Sigmoid colon (tissue), 4 donors: ENCODE measurements at regions not wholly inside any gene's neighbourhood (a gene's known extent, or its start where the extent isn't known, plus 50 kb on each side); places are given as distances from the start of the nearest gene placed in this dataset.

Source experiments
- CTCF ChIP-seq, 4 experiments: fragments of 450-650 bp in 3 of 4; fragments of 200-600 bp in 1 of 4; IDR thresholded peaks; one replicate each; pipeline ENCODE4 v1.5.1; 2016 to 2019; ENCODE audit warnings: antibody characterized with exemption in 4 of 4, mild to moderate bottlenecking in 3 of 4, moderate library complexity in 2 of 4
- EP300 ChIP-seq, 4 donors: sonication (generic); formaldehyde crosslinking; IDR thresholded peaks; one replicate each; pipeline ENCODE4 v1.6.1; 2017; ENCODE audit warnings: antibody characterized with exemption in 4 of 4
- POLR2A ChIP-seq, 2 donors: fragments of 450-650 bp; IDR thresholded peaks; one replicate each; pipeline ENCODE4 v1.6.1; 2016; ENCODE audit warnings: antibody characterized with exemption in 2 of 2, mild to moderate bottlenecking in 2 of 2, moderate library complexity in 2 of 2
- POLR2AphosphoS5 ChIP-seq, 4 donors: sonication (generic); formaldehyde crosslinking; IDR thresholded peaks; one replicate each; pipeline ENCODE4 v1.6.1; 2017; ENCODE audit warnings: antibody characterized with exemption in 4 of 4

DNA sequence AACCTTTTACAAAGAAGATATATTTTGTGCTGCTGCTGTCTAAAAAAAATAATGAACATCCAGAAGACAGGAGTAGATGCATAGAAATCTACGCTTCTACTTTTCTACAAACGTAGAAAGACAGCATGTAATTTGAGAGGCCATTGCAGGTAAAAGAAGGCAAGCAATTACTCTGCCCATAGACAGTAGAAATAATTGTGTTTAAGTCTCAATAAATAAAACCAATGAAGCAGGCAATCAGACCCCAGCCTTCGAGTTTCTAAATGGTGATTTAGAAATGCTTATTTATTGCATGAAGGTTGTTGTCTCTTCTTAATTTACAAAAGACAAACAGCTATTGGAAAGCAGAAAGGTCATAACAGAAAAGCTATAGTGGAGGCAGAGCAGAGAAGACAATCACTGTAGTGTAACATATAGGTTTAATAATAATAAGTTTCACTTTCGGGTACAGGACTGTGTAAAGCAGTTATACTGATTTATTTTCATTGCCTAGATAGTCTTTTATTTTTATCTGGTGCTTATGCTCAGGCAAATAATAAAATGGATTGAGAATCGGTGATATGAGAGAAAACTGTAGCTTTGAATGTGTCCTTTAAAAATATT is 123.0 kb upstream of the TACR3 start:
- TF ChIP-seq POLR2AphosphoS5 (IDR thresholded peaks at IDR 0.05) (no peak), CTCF (IDR thresholded peaks at IDR 0.05) (no peak), POLR2A (IDR thresholded peaks at IDR 0.05) (no peak), EP300 (IDR thresholded peaks at IDR 0.05) (no peak)
